ENCODE measurements at regions not wholly inside any gene's neighbourhood (a gene's known extent, or its start where the extent isn't known, plus 50 kb on each side); places are given as distances from the start of the nearest gene placed in this dataset.

GRCh38 chr4:167745024-167745687 lies 347.2 kb upstream of the ANXA10 start:
- no peaks in the 10 kb centered on the region for H3K27me3 ChIP-seq
- H3K27ac ChIP-seq = no peak overlapping the region
- no peaks in the 10 kb centered on the region for H3K9me3 ChIP-seq
- no peak for DNase-seq
- H3K4me3 ChIP-seq = no peak overlapping the region
- TF ChIP-seq POLR2A (IDR thresholded peaks at IDR 0.05) (no peak), CTCF (IDR thresholded peaks at IDR 0.05) (no peak)
- intact Hi-C loops (cut with DNase I) = no loop called here
- no peaks in the 10 kb centered on the region for H3K36me3 ChIP-seq
- H3K4me1 ChIP-seq = no peaks in the 10 kb centered on the region
- ATAC-seq = no peak
- 64 to 71% (median 69%) methylated on average over 6 of the region's 6 CpGs for WGBS, 4 donors

GRCh38 chr4:167767281-167767680 lies 325.1 kb upstream of the ANXA10 start:
- Histone ChIP-seq H3K4me3 (no peak overlapping the region), H3K9me3 (peaks cover 0 to 8% (median 0%) of the 10 kb centered on the region in 12 donors), H3K4me1 (no peaks in the 10 kb centered on the region), H3K27me3 (no peaks in the 10 kb centered on the region), H3K36me3 (no peaks in the 10 kb centered on the region), H3K27ac (no peak overlapping the region)
- no peak for ATAC-seq
- no peak for DNase-seq
- TF ChIP-seq CTCF (IDR thresholded peaks at IDR 0.05) = no peak
- TF ChIP-seq POLR2A (IDR thresholded peaks at IDR 0.05) = no peak
- intact Hi-C loops (cut with DNase I) = no loop called here
- 73 to 82% (median 76%) methylated on average over 2 of the region's 2 CpGs for whole genome bisulfite sequencing, 4 donors

GRCh38 chr4:167774646-167775045 lies 317.7 kb upstream of the ANXA10 start:
- Histone ChIP-seq H3K27me3 (no peaks in the 10 kb centered on the region), H3K36me3 (no peaks in the 10 kb centered on the region), H3K27ac (no peak overlapping the region), H3K4me3 (no peak overlapping the region), H3K4me1 (no peaks in the 10 kb centered on the region), H3K9me3 (peaks cover 0 to 7% (median 0%) of the 10 kb centered on the region in 12 donors)
- DNase-seq (no peak), ATAC-seq (no peak)
- intact Hi-C loops (cut with DNase I) = no loop called here
- TF ChIP-seq CTCF (IDR thresholded peaks at IDR 0.05) (no peak), POLR2A (IDR thresholded peaks at IDR 0.05) (no peak)

GRCh38 chr4:167775375-167775774 lies 317.0 kb upstream of the ANXA10 start:
- H3K27ac ChIP-seq = no peak overlapping the region
- H3K9me3 ChIP-seq = peaks cover 0 to 5% (median 0%) of the 10 kb centered on the region in 12 donors
- H3K4me1 ChIP-seq = no peaks in the 10 kb centered on the region
- no peaks in the 10 kb centered on the region for H3K27me3 ChIP-seq
- no peak for DNase-seq
- no peaks in the 10 kb centered on the region for H3K36me3 ChIP-seq
- TF ChIP-seq CTCF (IDR thresholded peaks at IDR 0.05) = no peak
- no peak for TF ChIP-seq POLR2A (IDR thresholded peaks at IDR 0.05)
- intact Hi-C loops (cut with DNase I) = no loop called here
- no peak for ATAC-seq
- WGBS, 4 donors = 85 to 93% (median 89%) methylated on average over 3 of the region's 3 CpGs
- no peak overlapping the region for H3K4me3 ChIP-seq

Measured in heart left ventricle (tissue), 16 donors.